CD4-positive, CD25-positive, alpha-beta regulatory T cell (primary cell): ENCODE measurements at regions not wholly inside any gene's neighbourhood (a gene's known extent, or its start where the extent isn't known, plus 50 kb on each side); places are given as distances from the start of the nearest gene placed in this dataset.

Source experiments
- ATAC-seq, 2 donors: fragments of 150-1000 bp; cut with Tn5 transposase; one replicate each; pipeline ENCODE4 v1.10.0; 2021; ENCODE audit warnings: low read depth in 2 of 2, moderate number of reproducible peaks in 2 of 2, moderate library complexity in 1 of 2
- DNase-seq, 3 donors: peaks; one replicate each; pipeline versions ENCODE4 v3.0.0 to v3.0.0-alpha.2; 2012 to 2022; ENCODE audit warnings: mixed read lengths in 1 of 3
- H3K27ac ChIP-seq: one replicate; pipeline ENCODE4 v1.7.0; 2013; ENCODE audit warnings: mild to moderate bottlenecking, low read length; ENCODE audit not compliant: insufficient read depth, poor library complexity, severe bottlenecking
- H3K27me3 ChIP-seq: one replicate; pipeline ENCODE4 v1.7.0; 2013; ENCODE audit warnings: low read length; ENCODE audit not compliant: control insufficient read depth, insufficient read depth
- H3K36me3 ChIP-seq: one replicate; pipeline ENCODE4 v1.7.0; 2013; ENCODE audit warnings: mild to moderate bottlenecking, low read length, moderate library complexity; ENCODE audit not compliant: control insufficient read depth, insufficient read depth
- H3K4me1 ChIP-seq: 2 replicates; pipeline ENCODE4 v1.7.0; 2013; ENCODE audit warnings: mild to moderate bottlenecking, low read length; ENCODE audit not compliant: insufficient read depth, control insufficient read depth, poor library complexity, severe bottlenecking
- H3K4me3 ChIP-seq: one replicate; pipeline ENCODE4 v1.7.0; 2013; ENCODE audit warnings: low read depth, mild to moderate bottlenecking, low read length, moderate library complexity
- H3K9me3 ChIP-seq, 2 experiments: 1 replicate in 1 of 2; 2 replicates in 1 of 2; pipeline ENCODE4 v1.7.0; 2013; ENCODE audit warnings: low read length in 2 of 2, mild to moderate bottlenecking in 1 of 2, moderate library complexity in 1 of 2; ENCODE audit not compliant: control insufficient read depth in 2 of 2
- H3K27ac Mint-ChIP-seq, 3 donors: one replicate each; pipeline ENCODE4 v1.8.0; 2020 to 2022; ENCODE audit warnings: mild to moderate bottlenecking in 3 of 3, mixed read lengths in 3 of 3, moderate library complexity in 2 of 3
- H3K27me3 Mint-ChIP-seq: one replicate; pipeline ENCODE4 v1.8.0; 2022; ENCODE audit warnings: mild to moderate bottlenecking, mixed read lengths
- H3K36me3 Mint-ChIP-seq: one replicate; pipeline ENCODE4 v1.8.0; 2020; ENCODE audit warnings: mixed read lengths
- H3K4me1 Mint-ChIP-seq, 4 donors: one replicate each; pipeline ENCODE4 v1.8.0; 2020 to 2022; ENCODE audit warnings: mixed read lengths in 4 of 4, mild to moderate bottlenecking in 1 of 4
- H3K4me3 Mint-ChIP-seq, 4 donors: one replicate each; pipeline ENCODE4 v1.8.0; 2020 to 2022; ENCODE audit warnings: mild to moderate bottlenecking in 4 of 4, mixed read lengths in 4 of 4, moderate library complexity in 3 of 4
- H3K9me3 Mint-ChIP-seq, 7 donors: one replicate each; pipeline ENCODE4 v1.8.0; 2020 to 2022; ENCODE audit warnings: mixed read lengths in 7 of 7, mild to moderate bottlenecking in 3 of 7, moderate library complexity in 2 of 7

- no peaks in the 10 kb centered on the region for H3K9me3 ChIP-seq
- H3K27me3 Mint-ChIP-seq: no peaks in the 10 kb centered on the region
- DNase-seq: no peak
- H3K4me1 Mint-ChIP-seq: no peaks in the 10 kb centered on the region
- H3K9me3 Mint-ChIP-seq: peaks cover 0 to 5% (median 0%) of the 10 kb centered on the region in 7 donors
- H3K4me3 ChIP-seq: no peak overlapping the region
- no peak for ATAC-seq
- H3K4me3 Mint-ChIP-seq: no peak overlapping the region
- H3K27ac ChIP-seq: no peak overlapping the region
- no peaks in the 10 kb centered on the region for H3K27me3 ChIP-seq
- H3K36me3 Mint-ChIP-seq: no peaks in the 10 kb centered on the region
- no peak overlapping the region for H3K27ac Mint-ChIP-seq
- no peaks in the 10 kb centered on the region for H3K36me3 ChIP-seq
- no peaks in the 10 kb centered on the region for H3K4me1 ChIP-seq
These were observed 169.1 kb downstream of the GUCY2F start for GRCh38 chrX:109312757-109313156.

DNA sequence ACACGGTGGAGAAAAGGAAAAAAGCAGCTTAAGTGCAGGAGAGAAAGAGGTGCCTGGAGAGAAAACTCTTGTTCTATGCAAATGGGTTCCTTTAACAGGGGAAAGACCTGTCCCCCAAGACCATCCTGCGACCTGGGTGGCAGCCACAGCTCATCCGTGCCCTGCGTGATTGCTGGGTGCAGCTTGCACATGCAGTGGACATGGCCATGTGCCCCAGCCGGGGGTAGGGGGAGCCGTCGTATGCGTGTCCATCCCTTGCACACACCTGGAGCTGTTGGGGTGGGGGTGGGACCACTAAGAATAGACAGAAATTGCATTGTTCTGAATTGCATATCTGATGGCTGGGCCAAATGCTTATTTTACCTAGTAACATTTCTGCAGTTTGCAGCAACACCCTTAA is 171.9 kb downstream of the GUCY2F start:
- DNase-seq (no peak), ATAC-seq (no peak)
- Histone ChIP-seq H3K27me3 (peaks cover 2% of the 10 kb centered on the region), H3K4me3 (no peak overlapping the region), H3K36me3 (no peaks in the 10 kb centered on the region), H3K9me3 (no peaks in the 10 kb centered on the region), H3K4me1 (no peaks in the 10 kb centered on the region), H3K27ac (no peak overlapping the region)
- H3K36me3 Mint-ChIP-seq: no peaks in the 10 kb centered on the region
- H3K27ac Mint-ChIP-seq: no peak overlapping the region
- no peaks in the 10 kb centered on the region for H3K4me1 Mint-ChIP-seq
- peaks cover 0 to 3% (median 0%) of the 10 kb centered on the region in 7 donors for H3K9me3 Mint-ChIP-seq
- no peaks in the 10 kb centered on the region for H3K27me3 Mint-ChIP-seq
- H3K4me3 Mint-ChIP-seq: no peak overlapping the region

DNA sequence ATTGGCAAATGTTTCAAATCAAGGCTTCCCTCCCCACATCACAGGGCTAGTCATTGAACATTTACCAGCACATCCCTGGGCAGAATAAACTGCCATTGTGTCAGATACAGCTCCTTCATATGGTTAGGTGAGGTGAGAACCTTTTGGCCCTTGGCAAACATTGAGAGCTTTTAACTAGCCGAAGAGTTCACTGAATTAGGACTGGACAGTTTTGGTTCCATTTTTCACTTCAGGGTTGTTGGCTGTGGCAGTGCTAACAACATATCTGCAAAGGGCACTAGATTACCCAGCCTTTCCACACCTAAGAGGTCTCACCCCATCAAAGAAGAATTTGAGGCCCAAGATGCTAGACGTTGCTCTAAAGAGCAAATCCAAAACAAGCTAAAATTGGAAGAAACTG is 180.7 kb downstream of the GUCY2F start:
- Histone ChIP-seq H3K4me3 (no peak overlapping the region), H3K9me3 (no peaks in the 10 kb centered on the region), H3K36me3 (no peaks in the 10 kb centered on the region), H3K27ac (no peak overlapping the region), H3K27me3 (no peaks in the 10 kb centered on the region), H3K4me1 (no peaks in the 10 kb centered on the region)
- no peaks in the 10 kb centered on the region for H3K4me1 Mint-ChIP-seq
- H3K36me3 Mint-ChIP-seq: no peaks in the 10 kb centered on the region
- ATAC-seq (no peak), DNase-seq (no peak)
- H3K4me3 Mint-ChIP-seq: no peak overlapping the region
- H3K9me3 Mint-ChIP-seq: peaks cover 0 to 4% (median 0%) of the 10 kb centered on the region in 7 donors
- H3K27ac Mint-ChIP-seq: no peak overlapping the region
- H3K27me3 Mint-ChIP-seq: no peaks in the 10 kb centered on the region

- Histone ChIP-seq H3K27me3 (no peaks in the 10 kb centered on the region), H3K4me3 (no peak overlapping the region), H3K27ac (no peak overlapping the region), H3K4me1 (no peaks in the 10 kb centered on the region), H3K36me3 (no peaks in the 10 kb centered on the region), H3K9me3 (no peaks in the 10 kb centered on the region)
- DNase-seq (no peak), ATAC-seq (no peak)
- H3K27me3 Mint-ChIP-seq: no peaks in the 10 kb centered on the region
- H3K4me3 Mint-ChIP-seq: no peak overlapping the region
- H3K4me1 Mint-ChIP-seq: no peaks in the 10 kb centered on the region
- H3K36me3 Mint-ChIP-seq: no peaks in the 10 kb centered on the region
- H3K27ac Mint-ChIP-seq: no peak overlapping the region
- H3K9me3 Mint-ChIP-seq: peaks cover 0 to 4% (median 0%) of the 10 kb centered on the region in 7 donors
These were observed 181.5 kb downstream of the GUCY2F start for GRCh38 chrX:109300415-109300814.

DNA sequence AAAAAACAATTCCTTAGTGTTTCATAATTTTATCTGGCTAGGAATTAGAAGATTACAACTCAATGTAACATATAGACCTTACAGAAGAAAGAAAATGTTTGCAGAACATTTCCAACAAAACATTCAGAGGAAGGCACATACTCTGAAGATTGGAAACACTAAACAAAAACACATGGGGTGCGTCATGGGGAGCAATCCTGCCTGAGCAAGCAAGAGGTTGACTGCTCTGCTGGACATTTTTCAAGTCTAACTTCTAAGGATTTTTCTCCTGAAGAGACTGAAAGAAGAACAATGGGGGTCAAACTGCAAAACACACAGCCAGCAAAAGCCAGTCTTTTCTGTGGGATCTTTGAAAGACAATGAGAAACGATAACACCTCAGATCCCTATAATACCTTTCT is 182.8 kb downstream of the GUCY2F start:
- Histone ChIP-seq H3K27ac (no peak overlapping the region), H3K27me3 (no peaks in the 10 kb centered on the region), H3K4me3 (no peak overlapping the region), H3K4me1 (no peaks in the 10 kb centered on the region), H3K9me3 (no peaks in the 10 kb centered on the region), H3K36me3 (no peaks in the 10 kb centered on the region)
- Mint-ChIP-seq H3K4me3 (no peak overlapping the region), H3K27me3 (no peaks in the 10 kb centered on the region), H3K4me1 (no peaks in the 10 kb centered on the region), H3K36me3 (no peaks in the 10 kb centered on the region), H3K9me3 (no peaks in the 10 kb centered on the region), H3K27ac (no peak overlapping the region)
- ATAC-seq: no peak
- no peak for DNase-seq

GRCh38 chrX:109294097-109294814 is 187.6 kb downstream of the GUCY2F start:
- Histone ChIP-seq H3K4me3 (no peak overlapping the region), H3K27ac (no peak overlapping the region), H3K27me3 (no peaks in the 10 kb centered on the region), H3K9me3 (no peaks in the 10 kb centered on the region), H3K4me1 (no peaks in the 10 kb centered on the region), H3K36me3 (no peaks in the 10 kb centered on the region)
- ATAC-seq (no peak), DNase-seq (no peak)
- H3K9me3 Mint-ChIP-seq: peaks cover 0 to 1% (median 0%) of the 10 kb centered on the region in 7 donors
- H3K27ac Mint-ChIP-seq: no peak overlapping the region
- H3K4me1 Mint-ChIP-seq: no peaks in the 10 kb centered on the region
- no peaks in the 10 kb centered on the region for H3K36me3 Mint-ChIP-seq
- no peak overlapping the region for H3K4me3 Mint-ChIP-seq
- H3K27me3 Mint-ChIP-seq: no peaks in the 10 kb centered on the region

DNA sequence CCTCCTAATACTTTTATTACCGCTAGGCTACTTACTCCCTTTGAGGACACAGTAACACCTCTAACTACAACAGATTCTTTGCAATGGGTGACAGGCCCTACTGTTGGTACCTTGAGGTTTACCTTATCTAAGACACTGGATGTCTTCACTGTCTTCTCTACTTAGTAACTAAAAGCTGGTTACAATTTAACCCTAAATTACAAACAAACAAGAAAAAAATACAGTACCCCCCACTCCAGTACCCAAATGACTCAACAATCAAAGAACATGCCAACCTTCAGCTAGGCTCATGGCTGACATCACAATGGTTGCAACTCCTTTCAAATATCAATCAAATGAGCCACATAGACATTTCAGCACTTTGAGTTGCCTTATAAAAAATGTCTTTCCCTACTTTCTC is 198.0 kb downstream of the GUCY2F start:
- no peaks in the 10 kb centered on the region for H3K9me3 ChIP-seq
- H3K36me3 ChIP-seq: no peaks in the 10 kb centered on the region
- no peaks in the 10 kb centered on the region for H3K36me3 Mint-ChIP-seq
- H3K4me3 Mint-ChIP-seq: no peak overlapping the region
- ATAC-seq (no peak), DNase-seq (no peak)
- H3K4me3 ChIP-seq: no peak overlapping the region
- H3K27ac Mint-ChIP-seq: no peak overlapping the region
- no peaks in the 10 kb centered on the region for H3K27me3 Mint-ChIP-seq
- H3K27me3 ChIP-seq: no peaks in the 10 kb centered on the region
- no peaks in the 10 kb centered on the region for H3K4me1 Mint-ChIP-seq
- no peak overlapping the region for H3K27ac ChIP-seq
- H3K4me1 ChIP-seq: no peaks in the 10 kb centered on the region
- H3K9me3 Mint-ChIP-seq: peaks cover 0 to 4% (median 0%) of the 10 kb centered on the region in 7 donors

DNA sequence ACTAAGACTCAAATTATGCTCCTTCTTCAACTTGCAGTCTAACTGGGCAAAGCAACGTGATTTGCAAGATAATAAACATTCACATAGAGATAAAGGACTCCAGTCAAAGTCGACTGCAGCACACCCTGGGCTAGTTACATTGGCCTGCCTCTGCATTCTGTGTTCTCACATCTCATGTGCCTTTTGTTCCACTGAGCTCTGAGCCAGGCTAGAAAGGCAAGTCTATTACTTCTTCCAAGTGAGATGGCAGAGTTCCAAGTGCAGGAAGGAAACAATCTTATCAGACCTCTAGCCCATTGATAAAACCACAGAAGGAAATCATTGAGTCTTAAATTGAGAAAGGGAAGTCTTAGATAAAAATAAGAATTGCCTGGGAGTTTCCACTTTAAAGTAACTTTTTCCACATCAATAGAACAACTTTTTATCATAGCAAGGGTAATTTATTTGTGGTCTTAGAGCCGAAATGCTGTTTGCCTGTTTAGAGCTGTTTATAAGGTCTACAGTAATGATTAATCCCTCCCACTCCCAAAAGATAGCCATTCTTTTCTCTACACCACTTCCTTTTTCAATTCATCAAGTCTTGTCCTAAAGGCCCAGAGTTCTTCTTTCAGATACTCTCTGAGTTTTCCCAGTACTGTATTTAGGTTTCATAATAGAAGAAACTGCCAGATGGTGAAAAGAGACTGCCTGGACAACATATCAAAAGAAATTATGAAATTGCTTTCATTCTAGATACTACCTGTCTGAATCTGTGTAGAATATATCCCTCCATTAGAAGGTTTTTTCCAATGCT is 200.2 kb downstream of the GUCY2F start:
- DNase-seq: no peak
- Histone ChIP-seq H3K27ac (no peak overlapping the region), H3K4me1 (no peaks in the 10 kb centered on the region), H3K4me3 (no peak overlapping the region), H3K9me3 (no peaks in the 10 kb centered on the region), H3K27me3 (no peaks in the 10 kb centered on the region), H3K36me3 (no peaks in the 10 kb centered on the region)
- ATAC-seq: no peak
- Mint-ChIP-seq H3K4me1 (no peaks in the 10 kb centered on the region), H3K36me3 (no peaks in the 10 kb centered on the region), H3K9me3 (peaks cover 0 to 4% (median 0%) of the 10 kb centered on the region in 7 donors), H3K4me3 (no peak overlapping the region), H3K27me3 (no peaks in the 10 kb centered on the region), H3K27ac (no peak overlapping the region)
